ENCODE measurements at regions not wholly inside any gene's neighbourhood (a gene's known extent, or its start where the extent isn't known, plus 50 kb on each side); places are given as distances from the start of the nearest gene placed in this dataset.

DNA sequence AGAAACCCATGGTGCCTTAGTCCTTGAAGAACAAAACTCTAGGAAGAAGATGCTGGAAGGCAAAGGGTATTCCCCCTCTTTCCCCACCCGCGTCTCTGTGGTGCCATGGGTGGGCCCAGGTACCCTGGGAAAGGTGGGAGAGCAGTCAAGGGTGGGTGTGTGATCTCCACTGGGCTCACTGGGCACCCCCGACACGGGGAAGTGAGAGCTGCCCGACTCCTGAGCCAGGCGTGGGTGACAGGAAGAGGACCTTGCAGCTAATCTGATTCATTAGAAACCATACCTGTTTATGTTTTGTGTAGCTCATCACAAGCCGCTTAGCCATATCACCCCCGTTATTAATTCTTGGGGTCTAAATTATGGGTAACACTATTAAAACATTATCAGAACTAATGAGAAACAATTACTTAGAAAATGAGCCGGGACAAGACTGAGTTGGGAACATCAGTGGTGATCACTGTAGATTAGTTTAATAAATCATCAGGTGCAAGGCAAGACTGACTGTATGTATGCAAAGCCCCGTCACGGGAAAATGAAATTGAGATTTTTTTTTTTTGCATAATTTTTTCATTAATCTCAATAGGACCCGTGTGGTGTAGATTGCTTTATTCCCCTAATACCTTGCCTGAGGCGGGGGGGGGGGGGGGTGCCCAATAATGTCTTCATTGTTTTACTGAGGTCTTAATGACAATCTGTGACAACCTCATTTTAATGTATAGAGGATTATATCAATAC lies 77.3 kb downstream of the ZIC5 start:
- H3K9me3 Mint-ChIP-seq, result no peaks in the 10 kb centered on the region; a peak in 2 of 5 replicates
- Histone ChIP-seq H3K9ac (ENCODE audit: extremely low read depth, insufficient read length, low read length) (no peak overlapping the region), H2BK15ac (ENCODE audit: low read depth, low read length) (no peak overlapping the region), H3T11ph (ENCODE audit: low read length) (no peak overlapping the region), H3K23ac (ENCODE audit: insufficient read length, low read depth, low read length) (no peak overlapping the region), H2BK12ac (ENCODE audit: insufficient read length, low read depth, low read length) (peak overlapping the region; percentile 21), H2BK20ac (ENCODE audit: low read depth, low read length, poor library complexity, severe bottlenecking) (no peak overlapping the region), H3K18ac (ENCODE audit: insufficient read length, low read depth, low read length) (no peak overlapping the region), H3K79me2 (ENCODE audit: insufficient read depth, low read length) (no peaks in the 10 kb centered on the region), H4K91ac (ENCODE audit: insufficient read length, low read depth, low read length) (no peak overlapping the region), H2AK5ac (ENCODE audit: insufficient read length, low read length) (no peak overlapping the region), H3K4me2 (ENCODE audit: insufficient read depth, insufficient read length, low read length) (no peak overlapping the region), H3K56ac (ENCODE audit: insufficient read length, low read depth, low read length) (no peak overlapping the region), H3K23me2 (ENCODE audit: insufficient read length, low read depth, low read length, poor library complexity, severe bottlenecking) (peaks cover 9% of the 10 kb centered on the region), H4K8ac (replicated peaks; ENCODE audit: insufficient read length, low read depth, low read length) (no peak overlapping the region), H3K4ac (ENCODE audit: low read depth, low read length) (no peak overlapping the region), H2AFZ (ENCODE audit: low read length) (no peak overlapping the region), H3K9me3 (ENCODE audit: control insufficient read depth, low read depth, low read length) (no peaks in the 10 kb centered on the region), H3K27ac (ENCODE audit: insufficient read length, low read depth, low read length) (no peak overlapping the region), H3K27me3 (ENCODE audit: insufficient read depth, low read length) (no peaks in the 10 kb centered on the region), H4K20me1 (ENCODE audit: control insufficient read depth, insufficient read depth, insufficient read length) (no peaks in the 10 kb centered on the region), H3K14ac (ENCODE audit: insufficient read depth, low read length) (no peak overlapping the region), H3K79me1 (ENCODE audit: insufficient read depth, low read depth, low read length, poor library complexity, severe bottlenecking) (no peaks in the 10 kb centered on the region), H4K5ac (ENCODE audit: insufficient read length, low read depth, low read length) (no peak overlapping the region), H2BK5ac (ENCODE audit: insufficient read length, low read length) (no peak overlapping the region), H2BK120ac (ENCODE audit: low read depth, low read length, poor library complexity, severe bottlenecking) (no peak overlapping the region), H3K4me1 (ENCODE audit: insufficient read depth, low read length) (no peaks in the 10 kb centered on the region; the same call in 1 of the 2 replicates)
- WGBS (ENCODE audit: extremely low coverage, insufficient read length, low lambda C conversion rate), result no CpG with 5 or more reads among the region's 13 CpGs
- no peak overlapping the region for H3K4me3 Mint-ChIP-seq
- TF ChIP-seq, protein P1, sequence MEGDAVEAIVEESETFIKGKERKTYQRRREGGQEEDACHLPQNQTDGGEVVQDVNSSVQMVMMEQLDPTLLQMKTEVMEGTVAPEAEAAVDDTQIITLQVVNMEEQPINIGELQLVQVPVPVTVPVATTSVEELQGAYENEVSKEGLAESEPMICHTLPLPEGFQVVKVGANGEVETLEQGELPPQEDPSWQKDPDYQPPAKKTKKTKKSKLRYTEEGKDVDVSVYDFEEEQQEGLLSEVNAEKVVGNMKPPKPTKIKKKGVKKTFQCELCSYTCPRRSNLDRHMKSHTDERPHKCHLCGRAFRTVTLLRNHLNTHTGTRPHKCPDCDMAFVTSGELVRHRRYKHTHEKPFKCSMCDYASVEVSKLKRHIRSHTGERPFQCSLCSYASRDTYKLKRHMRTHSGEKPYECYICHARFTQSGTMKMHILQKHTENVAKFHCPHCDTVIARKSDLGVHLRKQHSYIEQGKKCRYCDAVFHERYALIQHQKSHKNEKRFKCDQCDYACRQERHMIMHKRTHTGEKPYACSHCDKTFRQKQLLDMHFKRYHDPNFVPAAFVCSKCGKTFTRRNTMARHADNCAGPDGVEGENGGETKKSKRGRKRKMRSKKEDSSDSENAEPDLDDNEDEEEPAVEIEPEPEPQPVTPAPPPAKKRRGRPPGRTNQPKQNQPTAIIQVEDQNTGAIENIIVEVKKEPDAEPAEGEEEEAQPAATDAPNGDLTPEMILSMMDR (conservative IDR thresholded peaks at IDR 0.05), result no peak
- H3K4me1 Mint-ChIP-seq, result peaks cover 61 to 68% of the 10 kb centered on the region in 2 experiments
- peaks cover 0 to 3% (median 0%) of the 10 kb centered on the region in 3 experiments; a peak in 2 of 7 replicates for H3K36me3 Mint-ChIP-seq (ENCODE audit: insufficient read depth in 1 of 3, low read depth in 3 of 3)
- peaks cover 18% of the 10 kb centered on the region for H3K27me3 Mint-ChIP-seq (ENCODE audit: low read depth)
- no peak for DNase-seq
- peak overlapping the region in 2 of 3 experiments; percentile 73 to 80; a peak in 3 of 7 replicates for H3K27ac Mint-ChIP-seq

Data from H9 (cell line).